Left ventricle myocardium inferior (tissue), 1 donor: ENCODE measurements at regions not wholly inside any gene's neighbourhood (a gene's known extent, or its start where the extent isn't known, plus 50 kb on each side); places are given as distances from the start of the nearest gene placed in this dataset.

ENCODE experiments used
- DNase-seq: peaks from one replicate; pipeline ENCODE4 v3.0.0-alpha.2; 2020
- H3K27ac ChIP-seq: fragments of 200-600 bp; replicated peaks from 2 replicates; pipeline ENCODE4 v1.8.0; 2021
- H3K27me3 ChIP-seq: fragments of 200-600 bp; 2 replicates; pipeline ENCODE4 v1.8.0; 2021; ENCODE audit warnings: low read depth
- H3K36me3 ChIP-seq: fragments of 200-600 bp; 2 replicates; pipeline ENCODE4 v1.8.0; 2021
- H3K4me1 ChIP-seq: fragments of 200-600 bp; 2 replicates; pipeline ENCODE4 v1.8.0; 2021
- H3K4me3 ChIP-seq: fragments of 200-600 bp; 2 replicates; pipeline ENCODE4 v1.8.0; 2021; ENCODE audit warnings: mild to moderate bottlenecking, moderate library complexity
- H3K9me3 ChIP-seq: fragments of 200-600 bp; replicated peaks from 2 replicates; pipeline ENCODE4 v1.8.0; 2021
- CTCF ChIP-seq: fragments of 200-600 bp; IDR thresholded peaks from 2 replicates; pipeline ENCODE4 v1.8.0; 2021; ENCODE audit warnings: antibody characterized with exemption, mild to moderate bottlenecking, borderline replicate concordance
- intact Hi-C: fragments of 100-400 bp; cut with micrococcal nuclease; formaldehyde crosslinking; loops from one replicate; pipeline ENCODE4 v1.11.0; 2022
- donor health status: DM: no; HTN: yes; CAD: no; lungs with severe emphysema.

GRCh38 chr3:124404621-124405020 lies 325.6 kb upstream of the UMPS start:
- no peaks in the 10 kb centered on the region for H3K36me3 ChIP-seq
- DNase-seq, result no peak
- H3K4me1 ChIP-seq, result peaks cover 8% of the 10 kb centered on the region
- no peaks in the 10 kb centered on the region for H3K9me3 ChIP-seq
- TF ChIP-seq CTCF, result no peak
- H3K27ac ChIP-seq, result no peak overlapping the region
- intact Hi-C loops, result no loop called here
- no peak overlapping the region for H3K4me3 ChIP-seq
- H3K27me3 ChIP-seq, result no peaks in the 10 kb centered on the region

- Histone ChIP-seq H3K9me3 (no peaks in the 10 kb centered on the region), H3K36me3 (no peaks in the 10 kb centered on the region), H3K4me1 (peaks cover 13% of the 10 kb centered on the region), H3K27me3 (no peaks in the 10 kb centered on the region), H3K4me3 (no peak overlapping the region), H3K27ac (no peak overlapping the region)
- DNase-seq, result no peak
- intact Hi-C loops, result no loop called here
- TF ChIP-seq CTCF, result no peak
These were observed 323.0 kb upstream of the UMPS start for GRCh38 chr3:124407260-124407659.

- no peak overlapping the region for H3K4me3 ChIP-seq
- TF ChIP-seq CTCF, result no peak
- peaks cover 18% of the 10 kb centered on the region for H3K36me3 ChIP-seq
- DNase-seq, result no peak
- H3K9me3 ChIP-seq, result no peaks in the 10 kb centered on the region
- H3K27me3 ChIP-seq, result no peaks in the 10 kb centered on the region
- H3K4me1 ChIP-seq, result peaks cover 13% of the 10 kb centered on the region
- H3K27ac ChIP-seq, result no peak overlapping the region
- intact Hi-C loops, result no loop called here
These were observed 320.5 kb upstream of the UMPS start for GRCh38 chr3:124409650-124410275.

- no peak for DNase-seq
- Histone ChIP-seq H3K9me3 (no peaks in the 10 kb centered on the region), H3K4me3 (no peak overlapping the region), H3K27me3 (no peaks in the 10 kb centered on the region), H3K27ac (no peak overlapping the region), H3K36me3 (peaks cover 25% of the 10 kb centered on the region), H3K4me1 (peaks cover 13% of the 10 kb centered on the region)
- intact Hi-C loops, result no loop called here
- TF ChIP-seq CTCF, result no peak
These were observed 319.8 kb upstream of the UMPS start for GRCh38 chr3:124410471-124410870.

- H3K4me3 ChIP-seq, result no peak overlapping the region
- DNase-seq, result no peak
- H3K27ac ChIP-seq, result no peak overlapping the region
- TF ChIP-seq CTCF, result no peak
- no peaks in the 10 kb centered on the region for H3K9me3 ChIP-seq
- H3K36me3 ChIP-seq, result peaks cover 33% of the 10 kb centered on the region
- intact Hi-C loops, result no loop called here
- H3K27me3 ChIP-seq, result no peaks in the 10 kb centered on the region
- H3K4me1 ChIP-seq, result peaks cover 13% of the 10 kb centered on the region
These were observed 318.5 kb upstream of the UMPS start for GRCh38 chr3:124411728-124412127.
